IPS DF 4.7 (cell line): ENCODE measurements at regions not wholly inside any gene's neighbourhood (a gene's known extent, or its start where the extent isn't known, plus 50 kb on each side); places are given as distances from the start of the nearest gene placed in this dataset.
"Not testable (repeated sequence)": the region's sequence is repeated elsewhere in the genome, so short reads cannot be mapped to it uniquely, and the experiment has no call there.

Source experiments
- DNase-seq: peaks from one replicate; pipeline ENCODE4 v3.0.0-alpha.2; 2013; ENCODE audit warnings: low spot score; ENCODE audit errors: extremely low read depth

DNA sequence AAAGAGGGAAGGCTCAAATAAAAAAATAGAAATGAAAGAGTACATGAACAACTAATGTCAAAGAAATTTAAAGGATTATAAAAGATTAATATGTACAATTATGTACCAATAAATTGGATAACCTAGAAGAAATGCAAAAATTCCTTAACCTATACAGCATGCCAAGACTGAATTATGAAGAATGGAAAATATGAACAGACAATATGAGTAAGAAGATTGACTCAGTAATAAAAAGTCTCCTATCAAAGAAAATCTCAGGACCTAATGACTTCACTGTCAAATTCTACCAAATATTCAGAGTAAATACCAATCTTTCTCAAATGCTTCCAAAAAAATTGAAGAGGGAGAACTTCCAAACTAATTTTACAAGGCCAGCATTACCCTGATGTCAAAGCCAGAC lies 120.2 kb upstream of the SPOPL start:
- no peak for DNase-seq

GRCh38 chr2:138382672-138383071 lies 118.9 kb upstream of the SPOPL start:
- DNase-seq = no peak

DNA sequence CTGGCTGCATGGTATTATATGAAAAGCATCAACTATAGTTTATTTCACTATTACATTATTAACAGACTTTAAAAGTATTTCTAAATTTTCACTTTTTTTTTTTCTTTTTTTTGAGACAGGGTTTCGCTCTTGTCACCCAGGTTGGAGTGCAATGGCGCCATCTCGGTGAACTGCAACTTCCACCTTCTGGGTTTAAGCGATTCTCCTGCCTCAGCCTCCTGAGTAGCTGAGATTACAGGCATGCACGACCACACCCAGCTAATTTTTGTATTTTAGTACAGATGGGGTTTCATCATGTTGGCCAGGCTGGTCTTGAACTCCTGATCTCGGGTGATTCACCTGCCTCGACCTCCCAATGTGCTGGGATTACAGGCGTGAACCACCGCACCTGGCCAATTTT lies 115.4 kb upstream of the SPOPL start:
- not testable (repeated sequence) for DNase-seq

DNA sequence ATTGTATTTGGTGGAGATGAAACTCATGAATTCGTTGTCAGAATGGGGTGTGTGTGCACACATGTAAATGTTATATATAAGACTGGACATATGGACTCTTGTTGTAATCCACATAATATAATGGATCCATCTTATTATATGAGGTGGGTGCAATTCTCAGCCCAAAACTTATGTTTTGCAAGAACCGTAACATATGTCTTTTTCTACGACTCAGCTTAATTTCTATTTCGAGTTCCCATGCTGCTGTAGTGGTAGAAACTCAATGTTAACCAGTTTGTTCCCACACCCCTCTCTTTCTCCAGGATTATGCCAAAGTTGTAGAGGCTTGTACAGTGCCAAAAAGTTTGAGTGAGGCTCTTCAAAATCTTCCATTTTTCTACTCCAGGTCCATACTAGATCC lies 112.5 kb upstream of the SPOPL start:
- no peak for DNase-seq

- DNase-seq = no peak
Measured at GRCh38 chr2:138390316-138390945, 111.1 kb upstream of the SPOPL start.

DNA sequence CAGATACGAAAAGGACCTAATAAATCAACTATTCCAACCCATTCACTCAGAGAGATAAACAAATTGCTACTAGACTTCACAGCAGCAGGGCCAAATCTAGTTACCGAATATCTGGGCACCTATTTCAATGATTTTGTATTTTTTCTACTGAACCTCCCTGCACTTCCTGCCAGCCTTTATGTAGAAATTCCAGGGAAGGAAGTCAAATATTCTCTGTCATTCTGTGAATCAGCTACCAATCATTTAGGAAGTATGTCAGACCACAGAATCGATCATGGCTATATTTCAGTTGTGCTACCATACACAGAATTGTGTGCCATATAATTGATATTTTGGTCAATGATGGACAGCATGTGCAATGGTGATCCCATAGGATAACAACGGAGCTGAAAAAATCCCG lies 109.6 kb upstream of the SPOPL start:
- DNase-seq = no peak

- DNase-seq = no peak
Measured at GRCh38 chr2:138395565-138396306, 105.8 kb upstream of the SPOPL start.

GRCh38 chr2:138396843-138397242 lies 104.7 kb upstream of the SPOPL start:
- DNase-seq = no peak

DNA sequence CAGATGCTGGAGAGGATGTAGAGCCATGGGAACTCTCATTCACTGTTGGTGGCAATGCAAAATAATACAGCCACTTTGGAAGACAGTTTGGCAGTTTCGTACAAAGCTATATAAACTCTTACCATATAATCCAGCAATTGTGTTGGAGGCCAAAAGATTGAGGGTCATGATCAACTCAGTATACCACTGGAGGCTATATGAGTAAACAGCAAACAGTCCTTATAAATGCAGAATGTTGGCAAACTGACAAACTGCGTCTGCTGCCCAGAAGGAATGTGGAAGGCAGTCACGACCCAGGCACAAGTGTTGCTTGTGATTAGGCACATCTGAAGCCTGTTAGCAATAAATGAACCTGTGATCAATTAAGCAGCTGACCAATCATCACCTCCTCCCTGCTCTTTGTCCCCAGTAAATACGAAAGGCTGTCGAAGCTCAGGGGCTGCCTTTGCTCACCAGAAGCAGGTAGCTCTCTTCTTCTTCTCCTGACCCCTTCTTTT lies 98.1 kb upstream of the SPOPL start:
- DNase-seq = no peak

GRCh38 chr2:138414014-138414413 lies 87.6 kb upstream of the SPOPL start:
- DNase-seq = no peak

- DNase-seq = no peak
Measured at GRCh38 chr2:138415985-138416384, 85.6 kb upstream of the SPOPL start.

DNA sequence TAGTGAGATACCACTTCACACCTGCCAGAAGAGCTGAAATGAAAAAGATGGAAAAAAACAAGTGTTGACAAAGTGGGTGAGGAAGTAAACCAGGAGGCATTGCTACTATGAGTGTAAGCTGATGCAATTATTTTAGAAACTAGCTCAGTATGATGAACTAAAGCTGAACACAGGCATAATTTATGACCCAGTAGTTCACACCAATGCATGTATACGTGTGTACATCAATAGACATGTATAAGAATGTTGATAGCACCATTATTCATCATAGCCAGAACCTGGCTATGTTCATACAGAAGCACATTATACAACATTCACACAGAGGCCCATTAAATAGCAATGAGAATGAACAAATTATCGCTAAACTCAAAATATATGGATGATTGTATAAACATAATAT lies 83.1 kb upstream of the SPOPL start:
- no peak for DNase-seq

GRCh38 chr2:138421315-138421970 lies 80.1 kb upstream of the SPOPL start:
- no peak for DNase-seq

DNA sequence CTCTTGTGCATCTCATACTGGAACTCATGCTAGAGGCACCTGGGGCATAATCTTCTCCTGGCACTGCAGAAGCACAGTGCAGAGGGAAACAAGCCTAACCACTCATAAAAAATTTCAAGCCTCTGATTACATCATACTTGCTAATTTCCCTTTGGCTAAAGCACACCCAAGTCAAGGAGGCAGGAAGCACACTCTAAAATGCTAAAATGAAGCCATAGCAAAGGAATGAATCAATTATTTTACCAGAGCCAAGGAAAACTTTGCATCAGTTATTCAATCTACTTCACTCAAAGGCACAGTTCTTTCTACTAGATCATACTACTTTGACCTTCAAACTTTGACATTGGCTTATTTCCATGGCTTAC lies 79.6 kb upstream of the SPOPL start:
- no peak for DNase-seq

- DNase-seq = no peak
Measured at GRCh38 chr2:138423198-138423597, 78.4 kb upstream of the SPOPL start.

DNA sequence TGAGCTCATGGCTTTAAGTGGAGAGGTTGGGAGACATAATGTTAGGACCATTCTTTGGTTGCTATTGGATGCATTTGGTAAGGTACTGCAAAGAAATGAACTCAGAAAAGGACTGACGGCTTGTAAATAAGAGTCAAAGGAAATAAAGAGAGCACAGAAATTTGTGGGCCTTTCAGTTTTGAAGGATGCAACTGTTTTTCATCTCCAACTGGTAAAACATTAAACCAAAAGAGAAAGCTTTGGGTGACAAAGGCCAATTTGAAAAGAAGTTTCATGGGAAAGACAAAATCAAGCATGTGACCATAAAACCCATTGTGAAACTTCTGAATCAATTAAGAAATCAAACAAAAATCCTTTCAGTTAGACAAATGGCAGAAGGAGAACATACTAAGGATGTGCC lies 77.8 kb upstream of the SPOPL start:
- DNase-seq = no peak

DNA sequence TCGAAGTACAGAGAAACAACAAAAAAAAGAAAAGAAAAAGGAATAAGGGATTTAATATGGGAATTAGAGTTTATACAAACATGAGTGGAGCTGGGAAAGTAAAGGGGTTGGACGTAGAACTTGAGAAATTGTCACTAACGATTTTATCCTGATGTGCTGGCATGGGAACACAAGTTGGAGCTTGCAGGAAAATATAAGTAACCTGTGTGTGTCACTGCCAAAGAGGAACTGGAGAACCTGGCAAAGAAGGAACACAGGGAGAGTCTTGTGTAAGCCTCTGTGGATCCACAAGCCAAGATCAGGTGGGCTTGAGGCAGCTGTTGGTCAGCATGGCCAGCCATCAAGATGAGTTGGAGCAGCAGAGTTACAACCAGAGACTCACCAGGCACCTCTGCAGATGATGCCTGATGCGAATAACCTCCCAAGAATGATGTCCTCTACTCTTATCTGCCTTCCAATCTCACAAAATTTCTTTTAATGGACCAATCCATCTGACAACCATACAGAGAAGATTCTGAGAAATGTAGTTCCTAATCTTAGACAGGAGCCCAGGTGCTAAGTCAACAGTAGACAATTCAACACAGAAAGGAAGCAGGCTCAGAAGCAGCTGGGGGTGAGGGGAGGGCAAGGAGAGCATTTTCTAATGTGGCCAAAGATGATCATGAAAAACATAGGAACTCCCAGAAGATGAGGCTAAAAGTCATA lies 77.0 kb upstream of the SPOPL start:
- no peak for DNase-seq

DNA sequence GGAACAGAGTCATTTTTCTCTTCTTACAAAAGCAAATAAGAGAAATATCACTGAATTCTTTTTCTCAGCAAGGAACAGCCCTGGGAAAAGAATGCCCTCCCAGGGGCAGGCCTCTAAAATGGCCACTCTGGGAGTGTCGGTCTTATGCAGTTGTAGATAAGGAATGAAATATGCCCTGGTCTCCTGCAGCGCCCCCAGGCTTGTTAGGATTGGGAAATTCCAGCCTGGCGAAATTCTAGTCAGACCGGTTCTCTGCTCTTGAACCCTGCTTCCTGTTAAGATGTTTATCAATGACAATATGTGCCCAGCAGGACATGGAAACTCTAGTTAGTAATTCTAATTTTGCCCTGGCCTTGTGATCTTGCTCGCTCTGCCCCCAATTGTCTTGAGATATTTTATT lies 75.5 kb upstream of the SPOPL start:
- not testable (repeated sequence) for DNase-seq

DNA sequence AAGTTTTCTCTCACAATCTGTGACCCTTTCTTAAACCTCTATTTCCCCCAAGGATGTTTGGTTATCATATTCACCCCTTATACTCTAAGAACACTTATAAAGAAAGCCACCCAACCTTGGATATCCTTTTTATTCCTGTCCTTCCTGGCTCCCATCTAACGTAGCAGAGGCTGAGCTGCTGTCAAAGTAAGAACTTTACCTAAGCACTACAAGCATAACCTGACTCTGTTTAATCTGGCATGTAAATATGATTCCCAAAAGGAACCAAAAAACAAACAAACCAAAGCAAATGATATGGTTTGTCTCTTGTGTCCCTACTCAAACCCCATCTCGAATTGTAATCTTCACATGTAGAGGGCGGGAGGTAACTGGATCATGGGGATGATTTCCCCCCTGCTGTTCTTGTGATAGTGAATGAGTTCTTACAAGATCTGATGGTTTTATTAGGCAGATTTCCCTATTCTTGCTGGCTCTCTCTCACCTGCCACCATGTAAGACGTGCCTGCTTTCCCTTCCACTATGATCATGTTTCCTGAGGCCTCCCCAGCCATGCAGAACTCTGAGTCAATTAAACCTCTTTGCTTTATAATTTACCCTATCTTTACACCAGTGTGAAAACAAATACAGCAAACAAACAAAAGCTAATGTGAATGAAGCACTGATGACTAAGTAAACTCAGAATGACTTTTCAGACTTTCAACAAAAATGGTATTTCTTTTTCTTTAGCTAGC lies 72.7 kb upstream of the SPOPL start:
- DNase-seq = no peak

DNA sequence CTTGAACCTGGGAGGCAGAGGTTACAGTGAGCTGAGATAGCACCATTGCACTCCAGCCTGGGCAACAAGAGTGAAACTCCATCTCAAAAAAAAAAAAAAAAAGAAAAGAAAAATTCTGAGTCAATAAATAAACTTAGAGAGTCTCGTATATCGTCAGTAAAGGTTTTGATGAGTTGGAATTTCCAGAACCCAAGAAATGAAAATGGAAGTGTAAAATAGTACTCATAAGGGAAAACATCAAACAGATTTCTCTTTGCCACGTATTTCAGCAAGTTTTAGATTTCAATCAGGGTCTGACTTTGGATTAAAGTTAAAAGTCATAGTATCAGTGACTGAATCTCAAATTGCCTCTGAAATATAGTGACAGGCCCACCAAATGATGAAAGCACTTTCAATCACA lies 71.4 kb upstream of the SPOPL start:
- DNase-seq = no peak

GRCh38 chr2:138432971-138433370 lies 68.6 kb upstream of the SPOPL start:
- DNase-seq = no peak
